ENCODE measurements at regions not wholly inside any gene's neighbourhood (a gene's known extent, or its start where the extent isn't known, plus 50 kb on each side); places are given as distances from the start of the nearest gene placed in this dataset.

GRCh38 chr5:136722086-136722485, 356.7 kb upstream of the TRPC7 start:
- TF ChIP-seq ZNF311 (tag by site-specific recombination; IDR thresholded peaks at IDR 0.05; ENCODE audit: borderline replicate concordance) (no peak), CTCF (tag by site-specific recombination; IDR thresholded peaks at IDR 0.05) (no peak), ZNF48 (tag by site-specific recombination; IDR thresholded peaks at IDR 0.05) (no peak)

Measured in HEK293 (cell line).